Osteocyte (in vitro differentiated cells): ENCODE measurements at regions not wholly inside any gene's neighbourhood (a gene's known extent, or its start where the extent isn't known, plus 50 kb on each side); places are given as distances from the start of the nearest gene placed in this dataset.

Experiments used
- DNase-seq: peaks from one replicate; pipeline ENCODE4 v3.0.0; 2021; ENCODE audit warnings: mixed read lengths; ENCODE audit not compliant: unreplicated experiment; ENCODE audit errors: extremely low spot score
- H3K27ac Mint-ChIP-seq: one replicate; pipeline ENCODE4 v1.8.0; 2021; ENCODE audit warnings: mild to moderate bottlenecking, mixed read lengths; ENCODE audit not compliant: unreplicated experiment
- H3K27me3 Mint-ChIP-seq: one replicate; pipeline ENCODE4 v1.8.0; 2021; ENCODE audit warnings: mixed read lengths; ENCODE audit not compliant: unreplicated experiment
- H3K36me3 Mint-ChIP-seq: one replicate; pipeline ENCODE4 v1.8.0; 2021; ENCODE audit warnings: mixed read lengths; ENCODE audit not compliant: unreplicated experiment
- H3K4me1 Mint-ChIP-seq: one replicate; pipeline ENCODE4 v1.8.0; 2021; ENCODE audit warnings: mixed read lengths; ENCODE audit not compliant: unreplicated experiment
- H3K4me3 Mint-ChIP-seq: one replicate; pipeline ENCODE4 v1.8.0; 2021; ENCODE audit warnings: mild to moderate bottlenecking, moderate library complexity, mixed read lengths; ENCODE audit not compliant: unreplicated experiment
- H3K9me3 Mint-ChIP-seq: one replicate; pipeline ENCODE4 v1.8.0; 2021; ENCODE audit warnings: mixed read lengths; ENCODE audit not compliant: unreplicated experiment
- TF ChIP-seq, protein P1 (sequence below): fragments of 200-600 bp; sonication (generic); IDR thresholded peaks from 2 replicates; pipeline ENCODE4 v1.5.0; 2021; ENCODE audit warnings: antibody characterized with exemption, mild to moderate bottlenecking, moderate library complexity

DNA sequence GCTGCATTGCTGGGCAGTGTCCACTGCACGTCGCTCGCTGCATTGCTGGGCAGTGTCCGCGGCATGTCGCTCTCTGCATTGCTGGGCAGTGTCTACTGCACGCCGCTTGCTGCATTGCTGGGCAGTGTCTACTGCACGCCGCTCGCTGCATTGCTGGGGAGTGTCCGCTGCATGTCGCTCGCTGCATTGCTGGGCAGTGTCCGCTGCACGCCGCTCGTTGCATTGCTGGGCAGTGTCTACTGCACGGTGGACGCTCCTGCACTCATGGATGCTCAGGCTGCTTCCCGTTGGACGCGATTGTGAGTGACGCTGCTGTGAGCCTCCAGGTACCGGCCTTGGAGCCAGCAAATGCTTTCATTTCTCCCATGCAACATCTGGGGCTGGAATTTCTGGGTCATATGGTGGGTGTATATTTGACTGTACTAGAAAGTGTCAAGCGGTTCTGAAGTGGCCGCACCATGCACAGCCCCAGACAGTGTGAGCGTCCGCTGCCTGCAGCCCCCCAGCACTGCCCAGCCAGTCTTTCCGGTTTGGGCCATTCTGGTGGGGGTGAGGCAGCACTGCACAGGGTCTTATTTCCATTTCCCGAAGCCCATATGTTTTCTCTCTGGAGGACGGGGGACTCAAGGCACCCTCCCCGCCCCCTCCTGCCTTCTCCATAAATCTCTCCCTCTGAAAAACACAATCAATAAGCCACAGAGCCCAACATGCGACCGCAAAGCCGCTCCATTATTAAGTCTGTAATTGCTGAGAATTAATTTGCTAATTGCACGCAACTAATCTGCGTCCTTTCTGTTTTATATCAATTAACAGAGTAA is 97.4 kb downstream of the YTHDF1 start:
- H3K4me1 Mint-ChIP-seq, result no peaks in the 10 kb centered on the region
- H3K27ac Mint-ChIP-seq, result no peak overlapping the region
- H3K36me3 Mint-ChIP-seq, result no peaks in the 10 kb centered on the region
- TF ChIP-seq, protein P1, sequence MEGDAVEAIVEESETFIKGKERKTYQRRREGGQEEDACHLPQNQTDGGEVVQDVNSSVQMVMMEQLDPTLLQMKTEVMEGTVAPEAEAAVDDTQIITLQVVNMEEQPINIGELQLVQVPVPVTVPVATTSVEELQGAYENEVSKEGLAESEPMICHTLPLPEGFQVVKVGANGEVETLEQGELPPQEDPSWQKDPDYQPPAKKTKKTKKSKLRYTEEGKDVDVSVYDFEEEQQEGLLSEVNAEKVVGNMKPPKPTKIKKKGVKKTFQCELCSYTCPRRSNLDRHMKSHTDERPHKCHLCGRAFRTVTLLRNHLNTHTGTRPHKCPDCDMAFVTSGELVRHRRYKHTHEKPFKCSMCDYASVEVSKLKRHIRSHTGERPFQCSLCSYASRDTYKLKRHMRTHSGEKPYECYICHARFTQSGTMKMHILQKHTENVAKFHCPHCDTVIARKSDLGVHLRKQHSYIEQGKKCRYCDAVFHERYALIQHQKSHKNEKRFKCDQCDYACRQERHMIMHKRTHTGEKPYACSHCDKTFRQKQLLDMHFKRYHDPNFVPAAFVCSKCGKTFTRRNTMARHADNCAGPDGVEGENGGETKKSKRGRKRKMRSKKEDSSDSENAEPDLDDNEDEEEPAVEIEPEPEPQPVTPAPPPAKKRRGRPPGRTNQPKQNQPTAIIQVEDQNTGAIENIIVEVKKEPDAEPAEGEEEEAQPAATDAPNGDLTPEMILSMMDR, result no peak
- no peak for DNase-seq
- H3K4me3 Mint-ChIP-seq, result no peak overlapping the region
- no peaks in the 10 kb centered on the region for H3K9me3 Mint-ChIP-seq
- H3K27me3 Mint-ChIP-seq, result peaks cover 5% of the 10 kb centered on the region

DNA sequence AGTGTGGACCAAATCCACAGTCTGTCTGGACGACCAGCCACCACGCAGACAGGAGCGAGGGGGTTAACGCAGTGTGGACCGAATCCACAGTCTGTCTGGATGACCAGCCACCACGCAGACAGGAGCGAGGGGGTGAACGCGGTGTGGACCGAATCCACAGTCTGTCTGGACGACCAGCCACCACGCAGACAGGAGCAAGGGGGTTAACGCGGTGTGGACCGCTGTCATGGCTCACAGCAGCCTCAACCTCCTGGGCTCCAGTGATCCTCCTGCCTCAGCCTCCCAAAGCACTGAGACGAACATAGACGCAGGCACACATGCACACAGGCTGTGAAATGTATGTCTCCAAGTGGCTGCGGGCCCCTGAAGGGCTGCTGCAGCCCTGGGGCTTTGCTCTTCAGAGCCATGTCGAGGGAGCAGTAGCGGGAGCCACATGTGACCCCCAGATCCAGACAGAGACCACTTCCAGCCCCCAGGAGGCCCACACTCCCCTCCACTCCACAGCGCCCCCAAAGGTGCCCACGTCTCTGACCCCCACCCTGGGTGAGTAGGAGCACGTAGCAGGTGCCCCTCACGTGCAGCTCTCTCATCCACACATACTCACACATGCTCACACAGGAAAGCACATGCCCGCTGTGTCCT is 98.1 kb downstream of the YTHDF1 start:
- no peaks in the 10 kb centered on the region for H3K4me1 Mint-ChIP-seq
- TF ChIP-seq, protein P1, result no peak
- no peak overlapping the region for H3K27ac Mint-ChIP-seq
- DNase-seq, result no peak
- H3K9me3 Mint-ChIP-seq, result no peaks in the 10 kb centered on the region
- no peaks in the 10 kb centered on the region for H3K36me3 Mint-ChIP-seq
- no peak overlapping the region for H3K4me3 Mint-ChIP-seq
- peaks cover 5% of the 10 kb centered on the region for H3K27me3 Mint-ChIP-seq

DNA sequence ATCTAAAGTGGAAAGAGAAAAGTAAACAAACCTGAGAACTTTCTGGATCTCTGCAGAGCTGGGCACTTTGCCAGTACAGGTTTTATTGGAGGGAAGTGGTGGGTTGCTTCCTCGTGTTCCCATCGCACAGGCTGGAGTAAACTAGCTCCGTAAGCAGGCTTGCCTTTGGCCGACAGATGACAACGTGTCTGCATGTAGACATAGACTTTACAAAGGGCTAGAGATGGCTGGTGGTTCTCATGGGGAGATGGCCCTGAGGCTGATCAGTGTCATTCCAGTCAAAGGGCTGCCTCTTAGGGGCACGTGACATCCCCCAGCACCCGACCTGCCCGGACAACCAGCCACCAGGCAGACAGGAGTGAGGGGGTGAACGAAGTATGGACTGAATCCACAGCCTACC is 98.8 kb downstream of the YTHDF1 start:
- no peaks in the 10 kb centered on the region for H3K9me3 Mint-ChIP-seq
- H3K4me1 Mint-ChIP-seq, result no peaks in the 10 kb centered on the region
- H3K27me3 Mint-ChIP-seq, result peaks cover 5% of the 10 kb centered on the region
- H3K4me3 Mint-ChIP-seq, result no peak overlapping the region
- no peak overlapping the region for H3K27ac Mint-ChIP-seq
- no peak for DNase-seq
- H3K36me3 Mint-ChIP-seq, result no peaks in the 10 kb centered on the region
- TF ChIP-seq, protein P1, result no peak

DNA sequence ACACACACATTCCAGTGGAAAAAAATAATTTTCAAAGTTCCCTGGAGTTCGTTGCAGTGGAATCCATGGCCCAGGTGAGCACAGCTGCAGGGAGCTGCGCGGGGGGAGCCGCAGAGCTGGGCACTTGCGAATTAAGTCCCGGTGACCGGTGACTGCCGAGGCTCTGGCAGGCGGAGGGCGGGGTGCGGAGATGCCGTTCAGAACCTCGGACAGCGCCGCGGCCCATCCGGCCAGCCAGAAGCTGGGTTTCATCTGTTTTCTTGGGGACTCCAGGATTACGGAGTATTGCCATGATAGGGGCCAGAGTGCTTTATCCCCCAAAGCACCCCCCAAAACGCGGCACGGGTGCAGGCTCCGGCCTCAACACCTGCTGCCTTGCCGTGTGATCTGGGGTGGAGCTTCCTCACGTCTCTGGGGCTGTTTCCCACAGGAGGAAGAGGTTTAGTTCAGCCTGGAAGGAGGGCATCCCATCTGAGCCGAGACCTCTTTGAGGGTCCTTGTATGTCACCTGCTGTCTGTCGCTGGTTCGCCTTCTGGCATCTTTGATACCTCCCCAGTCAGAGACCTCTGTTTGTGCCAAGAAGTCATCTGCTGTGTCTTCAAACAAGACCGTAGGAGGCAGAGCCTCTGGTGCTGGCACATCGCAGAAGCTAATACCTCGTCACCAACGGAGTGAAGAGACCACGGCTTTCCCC is 99.4 kb downstream of the YTHDF1 start:
- Mint-ChIP-seq H3K27me3 (peaks cover 5% of the 10 kb centered on the region), H3K27ac (no peak overlapping the region), H3K9me3 (peaks cover 4% of the 10 kb centered on the region), H3K4me1 (no peaks in the 10 kb centered on the region), H3K36me3 (no peaks in the 10 kb centered on the region), H3K4me3 (no peak overlapping the region)
- TF ChIP-seq, protein P1, result no peak
- no peak for DNase-seq
